Prostate gland (tissue), 2 donors: ENCODE measurements at regions not wholly inside any gene's neighbourhood (a gene's known extent, or its start where the extent isn't known, plus 50 kb on each side); places are given as distances from the start of the nearest gene placed in this dataset.

Experiments used
- POLR2A ChIP-seq: fragments of 450-650 bp; IDR thresholded peaks from one replicate; pipeline ENCODE4 v1.6.1; 2016; ENCODE audit warnings: antibody characterized with exemption, mild to moderate bottlenecking
- TF ChIP-seq, protein P1 (sequence below), 4 experiments: fragments of 200-600 bp in 2 of 4; fragments of 450-650 bp in 2 of 4; sonication (generic) in 2 of 4; IDR thresholded peaks; 1 replicate in 3 of 4; 2 replicates in 1 of 4; pipeline ENCODE4 v1.5.1; 2016 to 2019; ENCODE audit warnings: antibody characterized with exemption in 4 of 4, mild to moderate bottlenecking in 2 of 4, moderate library complexity in 2 of 4

DNA sequence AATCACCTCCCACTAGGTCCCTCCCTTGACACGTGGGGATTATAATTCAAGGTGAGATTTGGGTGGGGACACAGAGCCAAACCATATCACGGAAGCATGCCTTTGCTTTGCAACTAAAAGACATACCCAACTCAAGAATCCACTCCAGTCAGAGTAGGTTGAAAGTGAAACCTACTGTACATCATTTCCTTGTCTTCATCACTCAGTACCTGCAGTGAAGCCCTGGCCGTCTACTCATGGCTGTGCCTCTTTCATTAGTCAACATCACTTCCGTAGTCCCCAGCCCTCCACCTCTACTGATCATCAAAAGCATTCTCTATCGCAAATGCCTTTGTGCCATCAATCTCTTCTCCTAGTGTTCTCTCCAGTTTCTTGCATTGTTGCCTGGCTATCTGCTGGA lies 343.1 kb upstream of the ARGLU1 start:
- TF ChIP-seq, protein P1, sequence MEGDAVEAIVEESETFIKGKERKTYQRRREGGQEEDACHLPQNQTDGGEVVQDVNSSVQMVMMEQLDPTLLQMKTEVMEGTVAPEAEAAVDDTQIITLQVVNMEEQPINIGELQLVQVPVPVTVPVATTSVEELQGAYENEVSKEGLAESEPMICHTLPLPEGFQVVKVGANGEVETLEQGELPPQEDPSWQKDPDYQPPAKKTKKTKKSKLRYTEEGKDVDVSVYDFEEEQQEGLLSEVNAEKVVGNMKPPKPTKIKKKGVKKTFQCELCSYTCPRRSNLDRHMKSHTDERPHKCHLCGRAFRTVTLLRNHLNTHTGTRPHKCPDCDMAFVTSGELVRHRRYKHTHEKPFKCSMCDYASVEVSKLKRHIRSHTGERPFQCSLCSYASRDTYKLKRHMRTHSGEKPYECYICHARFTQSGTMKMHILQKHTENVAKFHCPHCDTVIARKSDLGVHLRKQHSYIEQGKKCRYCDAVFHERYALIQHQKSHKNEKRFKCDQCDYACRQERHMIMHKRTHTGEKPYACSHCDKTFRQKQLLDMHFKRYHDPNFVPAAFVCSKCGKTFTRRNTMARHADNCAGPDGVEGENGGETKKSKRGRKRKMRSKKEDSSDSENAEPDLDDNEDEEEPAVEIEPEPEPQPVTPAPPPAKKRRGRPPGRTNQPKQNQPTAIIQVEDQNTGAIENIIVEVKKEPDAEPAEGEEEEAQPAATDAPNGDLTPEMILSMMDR (IDR thresholded peaks at IDR 0.05) = no peak
- TF ChIP-seq POLR2A = no peak
